NB4 (cell line): ENCODE measurements at regions not wholly inside any gene's neighbourhood (a gene's known extent, or its start where the extent isn't known, plus 50 kb on each side); places are given as distances from the start of the nearest gene placed in this dataset.

Experiments
- CTCF ChIP-seq: IDR thresholded peaks from one replicate; pipeline ENCODE4 v1.5.1; 2012; ENCODE audit warnings: low read depth, low read length
- MAX ChIP-seq: IDR thresholded peaks from 2 replicates; pipeline ENCODE4 v1.6.1; 2011; ENCODE audit warnings: low read depth, low read length
- MYC ChIP-seq: IDR thresholded peaks from 2 replicates; pipeline ENCODE4 v1.6.1; 2011; ENCODE audit warnings: low read depth, low read length

GRCh38 chr4:181264893-181265292, 978.3 kb upstream of the TENM3 start:
- no peak for TF ChIP-seq CTCF
- no peak for TF ChIP-seq MAX
- no peak for TF ChIP-seq MYC
